Spleen (tissue), 7 donors: ENCODE measurements at regions not wholly inside any gene's neighbourhood (a gene's known extent, or its start where the extent isn't known, plus 50 kb on each side); places are given as distances from the start of the nearest gene placed in this dataset.

Experiments
- CTCF ChIP-seq, 11 experiments: fragments of 200-600 bp in 7 of 11; fragments of 450-650 bp in 4 of 11; sonication (generic) in 4 of 11; IDR thresholded peaks in 8 of 11; conservative IDR thresholded peaks in 3 of 11; 1 replicate in 7 of 11; 2 replicates in 4 of 11; pipeline versions ENCODE4 v1.4.0 to v1.8.0; 2016 to 2021; ENCODE audit warnings: antibody characterized with exemption in 11 of 11, inconsistent platforms in 4 of 11, mild to moderate bottlenecking in 1 of 11
- POLR2A ChIP-seq, 3 donors: fragments of 450-650 bp; IDR thresholded peaks; one replicate each; pipeline ENCODE4 v1.5.1; 2017; ENCODE audit warnings: antibody characterized with exemption in 3 of 3, mild to moderate bottlenecking in 1 of 3
- donor health status: DM: no; HTN: no; CAD: no; lungs with moderate emphysema.
- donor health status: DM: no; HTN: no; CAD: no.
- donor health status: DM: no; HTN: no; CAD: no.

DNA sequence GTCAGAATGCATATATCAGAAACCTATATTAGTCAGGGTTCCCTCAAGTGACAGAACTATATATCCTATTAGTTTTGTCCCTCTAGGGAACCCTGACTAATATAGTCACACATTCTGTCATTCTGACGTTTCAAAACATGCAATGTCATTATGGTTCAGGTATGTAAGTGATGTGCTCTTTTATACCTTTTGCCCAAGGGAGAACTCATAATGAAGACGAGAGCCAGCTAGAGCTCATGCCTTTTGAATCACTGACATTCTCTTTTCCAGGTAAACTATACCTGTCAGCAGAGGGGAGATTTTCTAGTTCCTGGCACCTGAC, 576.7 kb downstream of the LRRC70 start:
- TF ChIP-seq POLR2A (IDR thresholded peaks at IDR 0.05), result no peak
- no peak for TF ChIP-seq CTCF (IDR thresholded peaks at IDR 0.05 in 8 of 11, conservative IDR thresholded peaks at IDR 0.05 in 3 of 11)
